ENCODE measurements at regions not wholly inside any gene's neighbourhood (a gene's known extent, or its start where the extent isn't known, plus 50 kb on each side); places are given as distances from the start of the nearest gene placed in this dataset.
"Not testable (repeated sequence)": the region's sequence is repeated elsewhere in the genome, so short reads cannot be mapped to it uniquely, and the experiment has no call there.

GRCh38 chr10:53029449-53029848, 256.9 kb upstream of the MBL2 start:
- Histone ChIP-seq H3K36me3 (no peaks in the 10 kb centered on the region), H3K9ac (no peak overlapping the region), H3F3A (ENCODE audit: low read depth) (no peaks in the 10 kb centered on the region), H3K27ac (no peak overlapping the region), H2AFZ (replicated peaks) (no peak overlapping the region), H3K4me2 (no peak overlapping the region), H3K4me1 (no peaks in the 10 kb centered on the region), H4K20me1 (ENCODE audit: low read depth) (no peaks in the 10 kb centered on the region), H3K9me3 (ENCODE audit: low read depth) (no peaks in the 10 kb centered on the region), H3K79me2 (ENCODE audit: low read depth) (no peaks in the 10 kb centered on the region), H3K27me3 (no peaks in the 10 kb centered on the region), H3K4me3 (no peak overlapping the region)
- H3K4me1 Mint-ChIP-seq = peaks cover 18% of the 10 kb centered on the region
- no peak overlapping the region for H3K27ac Mint-ChIP-seq
- no peaks in the 10 kb centered on the region for H3K36me3 Mint-ChIP-seq
- DNase-seq (ENCODE audit: low spot score) = no peak
- no peak overlapping the region for H3K4me3 Mint-ChIP-seq
- TF ChIP-seq EZH2 (IDR thresholded peaks at IDR 0.05) = no peak
- TF ChIP-seq EZH2phosphoT487 (IDR thresholded peaks at IDR 0.05) = no peak
- no peak for TF ChIP-seq CTCF (IDR thresholded peaks at IDR 0.05)
- H3K9me3 Mint-ChIP-seq = no peaks in the 10 kb centered on the region
- H3K27me3 Mint-ChIP-seq (ENCODE audit: insufficient read depth, low read depth) = no peaks in the 10 kb centered on the region

GRCh38 chr10:53025765-53026164, 253.2 kb upstream of the MBL2 start:
- H3K9ac ChIP-seq; H3K27ac ChIP-seq; H3K4me3 ChIP-seq; H3K9me3 Mint-ChIP-seq; H3K36me3 ChIP-seq; H3F3A ChIP-seq (ENCODE audit: low read depth); DNase-seq (ENCODE audit: low spot score); H3K4me3 Mint-ChIP-seq; H3K36me3 Mint-ChIP-seq; H3K27me3 ChIP-seq; H3K79me2 ChIP-seq (ENCODE audit: low read depth); H3K27me3 Mint-ChIP-seq (ENCODE audit: insufficient read depth, low read depth); H3K4me2 ChIP-seq; H2AFZ ChIP-seq (replicated peaks); H3K27ac Mint-ChIP-seq; H4K20me1 ChIP-seq (ENCODE audit: low read depth); H3K9me3 ChIP-seq (ENCODE audit: low read depth): not testable (repeated sequence)
- H3K4me1 Mint-ChIP-seq = peaks cover 30% of the 10 kb centered on the region
- H3K4me1 ChIP-seq = peaks cover 12% of the 10 kb centered on the region

- Mint-ChIP-seq H3K27me3 (ENCODE audit: insufficient read depth, low read depth) (no peaks in the 10 kb centered on the region), H3K27ac (no peak overlapping the region), H3K36me3 (no peaks in the 10 kb centered on the region), H3K4me1 (peaks cover 25% of the 10 kb centered on the region), H3K4me3 (no peak overlapping the region), H3K9me3 (no peaks in the 10 kb centered on the region)
- no peak for DNase-seq (ENCODE audit: low spot score)
- no peaks in the 10 kb centered on the region for H3F3A ChIP-seq (ENCODE audit: low read depth)
- no peaks in the 10 kb centered on the region for H3K36me3 ChIP-seq
- H3K27ac ChIP-seq = no peak overlapping the region
- H3K9me3 ChIP-seq (ENCODE audit: low read depth) = no peaks in the 10 kb centered on the region
- no peak overlapping the region for H2AFZ ChIP-seq (replicated peaks)
- no peak overlapping the region for H3K9ac ChIP-seq
- no peaks in the 10 kb centered on the region for H3K79me2 ChIP-seq (ENCODE audit: low read depth)
- no peak for TF ChIP-seq CTCF (IDR thresholded peaks at IDR 0.05)
- TF ChIP-seq EZH2 (IDR thresholded peaks at IDR 0.05) = no peak
- no peak for TF ChIP-seq EZH2phosphoT487 (IDR thresholded peaks at IDR 0.05)
- H4K20me1 ChIP-seq (ENCODE audit: low read depth) = no peaks in the 10 kb centered on the region
- peaks cover 12% of the 10 kb centered on the region for H3K4me1 ChIP-seq
- no peak overlapping the region for H3K4me3 ChIP-seq
- H3K27me3 ChIP-seq = no peaks in the 10 kb centered on the region
- no peak overlapping the region for H3K4me2 ChIP-seq
Observed at GRCh38 chr10:53025172-53025711, 252.7 kb upstream of the MBL2 start.

GRCh38 chr10:53023411-53023810, 250.8 kb upstream of the MBL2 start:
- Histone ChIP-seq H3F3A (ENCODE audit: low read depth) (no peaks in the 10 kb centered on the region), H3K79me2 (ENCODE audit: low read depth) (no peaks in the 10 kb centered on the region), H3K9me3 (ENCODE audit: low read depth) (no peaks in the 10 kb centered on the region), H3K36me3 (no peaks in the 10 kb centered on the region), H4K20me1 (ENCODE audit: low read depth) (no peaks in the 10 kb centered on the region), H3K9ac (no peak overlapping the region), H3K4me2 (no peak overlapping the region), H3K4me3 (no peak overlapping the region), H2AFZ (replicated peaks) (peak overlapping the region; percentile 44), H3K27ac (no peak overlapping the region), H3K4me1 (peaks cover 12% of the 10 kb centered on the region), H3K27me3 (no peaks in the 10 kb centered on the region)
- Mint-ChIP-seq H3K9me3 (no peaks in the 10 kb centered on the region), H3K4me1 (peaks cover 19% of the 10 kb centered on the region), H3K27ac (no peak overlapping the region), H3K36me3 (no peaks in the 10 kb centered on the region), H3K4me3 (no peak overlapping the region), H3K27me3 (ENCODE audit: insufficient read depth, low read depth) (no peaks in the 10 kb centered on the region)
- TF ChIP-seq EZH2 (IDR thresholded peaks at IDR 0.05) (no peak), EZH2phosphoT487 (IDR thresholded peaks at IDR 0.05) (no peak), CTCF (IDR thresholded peaks at IDR 0.05) (no peak)
- no peak for DNase-seq (ENCODE audit: low spot score)
